H9 (cell line): ENCODE measurements at regions not wholly inside any gene's neighbourhood (a gene's known extent, or its start where the extent isn't known, plus 50 kb on each side); places are given as distances from the start of the nearest gene placed in this dataset.

Experiments
- DNase-seq: peaks from one replicate; pipeline ENCODE4 v3.0.0-alpha.2; 2017
- H2AFZ ChIP-seq: one replicate; pipeline ENCODE4 v1.6.1; 2013; ENCODE audit warnings: mild to moderate bottlenecking, low read length, control low read depth, moderate library complexity
- H2AK5ac ChIP-seq: 2 replicates; pipeline ENCODE4 v1.6.1; 2013; ENCODE audit warnings: low read length, control low read depth, mixed read lengths; ENCODE audit not compliant: insufficient read length
- H2BK120ac ChIP-seq: one replicate; pipeline ENCODE4 v1.6.1; 2013; ENCODE audit warnings: low read depth, mild to moderate bottlenecking, low read length, control low read depth, inconsistent platforms; ENCODE audit not compliant: poor library complexity, severe bottlenecking
- H2BK12ac ChIP-seq: 2 replicates; pipeline ENCODE4 v1.6.1; 2013; ENCODE audit warnings: low read length, control low read depth, mixed read lengths, low read depth; ENCODE audit not compliant: insufficient read length
- H2BK15ac ChIP-seq: 2 replicates; pipeline ENCODE4 v1.6.1; 2013; ENCODE audit warnings: low read depth, low read length, control low read depth
- H2BK20ac ChIP-seq: one replicate; pipeline ENCODE4 v1.6.1; 2013; ENCODE audit warnings: low read depth, mild to moderate bottlenecking, low read length, control low read depth, inconsistent platforms; ENCODE audit not compliant: poor library complexity, severe bottlenecking
- H2BK5ac ChIP-seq: 2 replicates; pipeline ENCODE4 v1.6.1; 2013; ENCODE audit warnings: low read length, control low read depth, mixed read lengths; ENCODE audit not compliant: insufficient read length
- H3K14ac ChIP-seq: 2 replicates; pipeline ENCODE4 v1.6.1; 2013; ENCODE audit warnings: low read length, control low read depth; ENCODE audit not compliant: insufficient read depth
- H3K18ac ChIP-seq: 2 replicates; pipeline ENCODE4 v1.6.1; 2013; ENCODE audit warnings: low read depth, mild to moderate bottlenecking, mixed read lengths, low read length, control low read depth; ENCODE audit not compliant: insufficient read length
- H3K23ac ChIP-seq: 2 replicates; pipeline ENCODE4 v1.6.1; 2013; ENCODE audit warnings: low read length, control low read depth, mixed read lengths, low read depth; ENCODE audit not compliant: insufficient read length
- H3K23me2 ChIP-seq: 2 replicates; pipeline ENCODE4 v1.6.1; 2013; ENCODE audit warnings: low read depth, mild to moderate bottlenecking, mixed read lengths, low read length, control low read depth; ENCODE audit not compliant: insufficient read length, poor library complexity, severe bottlenecking
- H3K27ac ChIP-seq: 2 replicates; pipeline ENCODE4 v1.5.1; 2013; ENCODE audit warnings: low read length, control low read depth, mixed read lengths, low read depth; ENCODE audit not compliant: insufficient read length
- H3K27me3 ChIP-seq: 2 replicates; pipeline ENCODE4 v1.6.1; 2013; ENCODE audit warnings: low read length, control low read depth, inconsistent platforms; ENCODE audit not compliant: insufficient read depth
- H3K4ac ChIP-seq: 2 replicates; pipeline ENCODE4 v1.6.1; 2013; ENCODE audit warnings: low read depth, mild to moderate bottlenecking, control low read depth, inconsistent platforms, low read length, moderate library complexity
- H3K4me1 ChIP-seq: 2 replicates; pipeline ENCODE4 v1.6.1; 2013; ENCODE audit warnings: low read length, control low read depth, inconsistent platforms; ENCODE audit not compliant: insufficient read depth
- H3K4me2 ChIP-seq: 2 replicates; pipeline ENCODE4 v1.6.1; 2013; ENCODE audit warnings: low read length, control low read depth, mixed read lengths; ENCODE audit not compliant: insufficient read length, insufficient read depth
- H3K56ac ChIP-seq: 2 replicates; pipeline ENCODE4 v1.6.1; 2013; ENCODE audit warnings: low read depth, mild to moderate bottlenecking, mixed read lengths, low read length, control low read depth; ENCODE audit not compliant: insufficient read length
- H3K79me1 ChIP-seq: 2 replicates; pipeline ENCODE4 v1.6.1; 2013; ENCODE audit warnings: low read depth, mild to moderate bottlenecking, moderate library complexity, low read length, control low read depth, inconsistent platforms; ENCODE audit not compliant: insufficient read depth, poor library complexity, severe bottlenecking
- H3K79me2 ChIP-seq: 2 replicates; pipeline ENCODE4 v1.6.1; 2013; ENCODE audit warnings: low read length, control low read depth, inconsistent platforms; ENCODE audit not compliant: insufficient read depth
- H3K9ac ChIP-seq: 2 replicates; pipeline ENCODE4 v1.6.1; 2013; ENCODE audit warnings: low read length, control low read depth, mixed read lengths; ENCODE audit not compliant: insufficient read length; ENCODE audit errors: extremely low read depth
- H3K9me3 ChIP-seq: one replicate; pipeline ENCODE4 v1.6.1; 2013; ENCODE audit warnings: low read depth, low read length, inconsistent platforms; ENCODE audit not compliant: control insufficient read depth
- H3T11ph ChIP-seq: one replicate; pipeline ENCODE4 v1.6.1; 2013; ENCODE audit warnings: mild to moderate bottlenecking, low read length, control low read depth, inconsistent platforms
- H4K20me1 ChIP-seq: one replicate; pipeline ENCODE4 v1.6.1; 2013; ENCODE audit not compliant: control insufficient read depth, insufficient read length, insufficient read depth
- H4K5ac ChIP-seq: 2 replicates; pipeline ENCODE4 v1.6.1; 2013; ENCODE audit warnings: low read depth, mild to moderate bottlenecking, mixed read lengths, low read length, control low read depth; ENCODE audit not compliant: insufficient read length
- H4K8ac ChIP-seq: replicated peaks from 2 replicates; pipeline ENCODE4 v1.6.1; 2013; ENCODE audit warnings: low read length, control low read depth, mixed read lengths, low read depth; ENCODE audit not compliant: insufficient read length
- H4K91ac ChIP-seq: 2 replicates; pipeline ENCODE4 v1.6.1; 2013; ENCODE audit warnings: low read depth, mild to moderate bottlenecking, moderate library complexity, mixed read lengths, low read length, control low read depth; ENCODE audit not compliant: insufficient read length
- H3K27ac Mint-ChIP-seq, 3 experiments: 2 replicates in 2 of 3; 3 replicates in 1 of 3; pipeline ENCODE4 v1.8.0; 2020 to 2021; ENCODE audit warnings: mixed read lengths in 3 of 3, mild to moderate bottlenecking in 1 of 3, moderate library complexity in 1 of 3
- H3K27me3 Mint-ChIP-seq: 2 replicates; pipeline ENCODE4 v1.8.0; 2021; ENCODE audit warnings: low read depth, mild to moderate bottlenecking, moderate library complexity, mixed read lengths
- H3K36me3 Mint-ChIP-seq, 3 experiments: 2 replicates in 2 of 3; 3 replicates in 1 of 3; pipeline ENCODE4 v1.8.0; 2020 to 2021; ENCODE audit warnings: low read depth in 3 of 3, mixed read lengths in 3 of 3; ENCODE audit not compliant: insufficient read depth in 1 of 3
- H3K4me1 Mint-ChIP-seq, 2 experiments: 2 replicates each; pipeline ENCODE4 v1.8.0; 2020; ENCODE audit warnings: mixed read lengths in 2 of 2
- H3K4me3 Mint-ChIP-seq, 2 experiments: 2 replicates in 1 of 2; 3 replicates in 1 of 2; pipeline ENCODE4 v1.8.0; 2020 to 2021; ENCODE audit warnings: mild to moderate bottlenecking in 2 of 2, mixed read lengths in 2 of 2, moderate library complexity in 1 of 2
- H3K9me3 Mint-ChIP-seq, 2 experiments: 2 replicates in 1 of 2; 3 replicates in 1 of 2; pipeline ENCODE4 v1.8.0; 2020; ENCODE audit warnings: mild to moderate bottlenecking in 2 of 2, mixed read lengths in 2 of 2, moderate library complexity in 1 of 2
- WGBS: extraction: QIAGEN DNeasy Blood & Tissue Kit; methylation state at CpG from one replicate; pipeline ENCODE4 v1.1.7; 2013; ENCODE audit warnings: missing lambda C conversion rate, low lambda C conversion rate, mixed read lengths; ENCODE audit not compliant: insufficient read length; ENCODE audit errors: extremely low coverage; 5-methylcytosine and 5-hydroxymethylcytosine counted together
- TF ChIP-seq, protein P1 (sequence below): fragments of 200-600 bp; sonication (generic); conservative IDR thresholded peaks from 3 replicates; pipeline ENCODE4 v1.8.0; 2021; ENCODE audit warnings: antibody characterized with exemption, mild to moderate bottlenecking

DNA sequence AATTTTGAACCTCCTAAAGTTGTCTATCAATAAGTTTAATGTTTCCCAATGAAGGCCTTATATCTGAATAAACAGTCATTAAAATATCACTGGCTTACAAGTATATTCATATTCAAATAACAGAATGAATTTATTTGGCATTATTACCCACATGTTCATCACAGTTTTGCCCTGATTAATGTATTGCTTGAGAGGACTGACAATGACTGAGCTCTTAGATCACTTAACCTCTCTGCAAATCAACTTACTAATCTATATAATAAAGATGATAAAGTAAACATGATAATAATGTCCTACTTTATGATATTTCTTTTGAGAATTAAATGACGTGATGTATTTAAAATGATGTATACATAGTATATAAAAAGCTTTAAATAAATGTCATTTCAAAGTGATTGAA, 532.0 kb upstream of the GBE1 start:
- no peak for DNase-seq
- WGBS, result no CpG with 5 or more reads among the region's 1 CpG
- TF ChIP-seq, protein P1, sequence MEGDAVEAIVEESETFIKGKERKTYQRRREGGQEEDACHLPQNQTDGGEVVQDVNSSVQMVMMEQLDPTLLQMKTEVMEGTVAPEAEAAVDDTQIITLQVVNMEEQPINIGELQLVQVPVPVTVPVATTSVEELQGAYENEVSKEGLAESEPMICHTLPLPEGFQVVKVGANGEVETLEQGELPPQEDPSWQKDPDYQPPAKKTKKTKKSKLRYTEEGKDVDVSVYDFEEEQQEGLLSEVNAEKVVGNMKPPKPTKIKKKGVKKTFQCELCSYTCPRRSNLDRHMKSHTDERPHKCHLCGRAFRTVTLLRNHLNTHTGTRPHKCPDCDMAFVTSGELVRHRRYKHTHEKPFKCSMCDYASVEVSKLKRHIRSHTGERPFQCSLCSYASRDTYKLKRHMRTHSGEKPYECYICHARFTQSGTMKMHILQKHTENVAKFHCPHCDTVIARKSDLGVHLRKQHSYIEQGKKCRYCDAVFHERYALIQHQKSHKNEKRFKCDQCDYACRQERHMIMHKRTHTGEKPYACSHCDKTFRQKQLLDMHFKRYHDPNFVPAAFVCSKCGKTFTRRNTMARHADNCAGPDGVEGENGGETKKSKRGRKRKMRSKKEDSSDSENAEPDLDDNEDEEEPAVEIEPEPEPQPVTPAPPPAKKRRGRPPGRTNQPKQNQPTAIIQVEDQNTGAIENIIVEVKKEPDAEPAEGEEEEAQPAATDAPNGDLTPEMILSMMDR, result no peak

More for the DNA sequence above, 532.0 kb upstream of the GBE1 start:
- Histone ChIP-seq H3K9me3 (no peaks in the 10 kb centered on the region), H3K56ac (no peak overlapping the region), H3K4me1 (no peaks in the 10 kb centered on the region), H3K27me3 (no peaks in the 10 kb centered on the region), H2BK12ac (no peak overlapping the region), H2AFZ (no peak overlapping the region), H2BK120ac (no peak overlapping the region), H3K14ac (no peak overlapping the region), H2AK5ac (no peak overlapping the region), H4K20me1 (no peaks in the 10 kb centered on the region), H3K23me2 (no peaks in the 10 kb centered on the region), H4K5ac (no peak overlapping the region), H2BK15ac (no peak overlapping the region), H3K18ac (no peak overlapping the region), H3K4me2 (no peak overlapping the region), H4K91ac (no peak overlapping the region), H3K27ac (no peak overlapping the region), H3K79me1 (no peaks in the 10 kb centered on the region), H2BK20ac (no peak overlapping the region), H3K23ac (no peak overlapping the region), H3T11ph (no peak overlapping the region), H4K8ac (no peak overlapping the region), H3K79me2 (no peaks in the 10 kb centered on the region), H3K4ac (no peak overlapping the region), H2BK5ac (no peak overlapping the region), H3K9ac (no peak overlapping the region)
- Mint-ChIP-seq H3K27ac (no peak overlapping the region), H3K4me1 (no peaks in the 10 kb centered on the region), H3K27me3 (no peaks in the 10 kb centered on the region), H3K36me3 (no peaks in the 10 kb centered on the region), H3K4me3 (no peak overlapping the region), H3K9me3 (no peaks in the 10 kb centered on the region)
